HCT116 (cell line): ENCODE measurements at regions not wholly inside any gene's neighbourhood (a gene's known extent, or its start where the extent isn't known, plus 50 kb on each side); places are given as distances from the start of the nearest gene placed in this dataset.

ENCODE experiments used
- ATAC-seq: fragments of 200-7000 bp; cut with Tn5 transposase; 2 replicates; pipeline ENCODE4 v1.9.1; 2020; ENCODE audit warnings: mild to moderate bottlenecking, moderate library complexity
- BruUV-seq: library from RNA; stranded (reverse); fragments of 400-500 nt; replicated peaks from 2 replicates; lab custom pipeline; 2021; lab: Mats Ljungman, UMichigan
- CTCF ChIA-PET: fragments of 300-600 bp; sonication (Branson Sonifier 250); formaldehyde crosslinking; loops from one replicate; lab custom pipeline; 2021; ENCODE audit warnings: antibody characterized with exemption; lab: Charles Lee
- POLR2A ChIA-PET: fragments of 300-600, 350-600 bp; sonication (Branson Sonifier 250); formaldehyde crosslinking; loops from one replicate; lab custom pipeline; 2021; ENCODE audit warnings: antibody characterized with exemption; lab: Charles Lee
- RAD21 ChIA-PET, 2 experiments: fragments of 300-600 bp; sonication (Branson Sonifier 250); formaldehyde crosslinking; loops; one replicate each; lab custom pipeline; 2023; ENCODE audit warnings: low total read pairs in 2 of 2; ENCODE audit not compliant: uncharacterized antibody in 2 of 2, unreplicated experiment in 2 of 2, low non-redundant PET in 1 of 2; lab: Charles Lee
- DNase-seq: peaks from one replicate; pipeline ENCODE4 v3.0.0-alpha.2; 2010; ENCODE audit warnings: low read depth, low spot score
- H2AFZ ChIP-seq: fragments of 200-600 bp; shearing (Covaris generic), sonication (generic); 2 replicates; pipeline ENCODE4 v1.6.1; 2017; ENCODE audit warnings: low read depth, mixed run types, mixed read lengths, antibody characterized with exemption, low read length; ENCODE audit not compliant: poor library complexity, severe bottlenecking
- H3K27ac ChIP-seq: 2 replicates; pipeline ENCODE4 v1.5.1; 2012; ENCODE audit warnings: low read depth, low read length
- H3K27me3 ChIP-seq: fragments of 200-600 bp; sonication (generic); 2 replicates; pipeline ENCODE4 v1.6.1; 2016; ENCODE audit warnings: mixed run types, low read length, mixed read lengths; ENCODE audit not compliant: insufficient read depth
- H3K36me3 ChIP-seq, 2 experiments: fragments of 200-500 bp in 1 of 2; fragments of 200-600 bp in 1 of 2; sonication (Bioruptor generic) in 1 of 2; sonication (generic) in 1 of 2; 2 replicates each; pipeline versions ENCODE4 v1.5.1 to v1.6.1; 2014 to 2016; ENCODE audit warnings: low read length in 2 of 2, inconsistent platforms in 1 of 2, mixed read lengths in 1 of 2, mixed run types in 1 of 2; ENCODE audit not compliant: insufficient read depth in 2 of 2, control insufficient read depth in 1 of 2
- H3K4me1 ChIP-seq, 2 experiments: fragments of 200-600 bp in 1 of 2; sonication (generic) in 1 of 2; 2 replicates each; pipeline versions ENCODE4 v1.5.1 to v1.6.1; 2012 to 2017; ENCODE audit warnings: low read length in 2 of 2, inconsistent platforms in 1 of 2, mild to moderate bottlenecking in 1 of 2, mixed read lengths in 1 of 2, mixed run types in 1 of 2, moderate library complexity in 1 of 2; ENCODE audit not compliant: insufficient read depth in 2 of 2, control insufficient read depth in 1 of 2
- H3K4me2 ChIP-seq: fragments of 200-600 bp; sonication (generic); 2 replicates; pipeline ENCODE4 v1.6.1; 2017; ENCODE audit warnings: mixed run types, low read length, mixed read lengths
- H3K4me3 ChIP-seq, 2 experiments: fragments of 200-600 bp in 1 of 2; sonication (generic) in 1 of 2; replicated peaks in 1 of 2; 2 replicates each; pipeline ENCODE4 v1.5.1; 2011 to 2016; ENCODE audit warnings: low read length in 2 of 2, control low read depth in 1 of 2, low read depth in 1 of 2, mild to moderate bottlenecking in 1 of 2, mixed read lengths in 1 of 2, mixed run types in 1 of 2
- H3K79me2 ChIP-seq: fragments of 200-600 bp; sonication (generic); 2 replicates; pipeline ENCODE4 v1.6.1; 2017; ENCODE audit warnings: mild to moderate bottlenecking, mixed run types, low read length, moderate library complexity, mixed read lengths; ENCODE audit not compliant: insufficient read depth
- H3K9ac ChIP-seq: fragments of 200-600 bp; sonication (generic); 2 replicates; pipeline ENCODE4 v1.6.1; 2016; ENCODE audit warnings: low read length, mixed read lengths
- H3K9me2 ChIP-seq: fragments of 200-600 bp; sonication (generic), shearing (Covaris generic); 2 replicates; pipeline ENCODE4 v1.6.1; 2017; ENCODE audit warnings: mixed run types, mild to moderate bottlenecking, moderate library complexity; ENCODE audit not compliant: insufficient read depth
- H3K9me3 ChIP-seq, 2 experiments: fragments of 200-500 bp in 1 of 2; fragments of 200-600 bp in 1 of 2; sonication (Bioruptor generic) in 1 of 2; sonication (generic) in 1 of 2; 2 replicates each; pipeline ENCODE4 v1.6.1; 2014 to 2017; ENCODE audit warnings: low read length in 2 of 2, mixed read lengths in 2 of 2, inconsistent platforms in 1 of 2, low read depth in 1 of 2, mild to moderate bottlenecking in 1 of 2, mixed run types in 1 of 2, moderate library complexity in 1 of 2; ENCODE audit not compliant: control insufficient read depth in 1 of 2, insufficient read depth in 1 of 2
- H4K20me1 ChIP-seq: fragments of 200-600 bp; sonication (generic), shearing (Covaris generic); 2 replicates; pipeline ENCODE4 v1.6.1; 2017; ENCODE audit warnings: mixed run types, mild to moderate bottlenecking, moderate library complexity; ENCODE audit not compliant: insufficient read depth
- CBX3 ChIP-seq: IDR thresholded peaks from 2 replicates; pipeline ENCODE4 v1.6.1; 2012; ENCODE audit warnings: low read depth
- ELF1 ChIP-seq: IDR thresholded peaks from 2 replicates; pipeline ENCODE4 v1.6.1; 2012; ENCODE audit warnings: low read depth, borderline replicate concordance
- EZH2 ChIP-seq: fragments of 200-600 bp; sonication (generic); IDR thresholded peaks from 2 replicates; pipeline ENCODE4 v1.6.1; 2017; ENCODE audit warnings: antibody characterized with exemption, mixed run types
- POLR2AphosphoS5 ChIP-seq: IDR thresholded peaks from 2 replicates; pipeline ENCODE4 v1.6.1; 2011; ENCODE audit warnings: mild to moderate bottlenecking, low read depth, low read length, moderate library complexity
- SIN3A ChIP-seq: IDR thresholded peaks from 2 replicates; pipeline ENCODE4 v1.6.1; 2012; ENCODE audit warnings: low read depth
- SRF ChIP-seq: IDR thresholded peaks from 2 replicates; pipeline ENCODE4 v1.6.1; 2012; ENCODE audit warnings: low read depth
- YY1 ChIP-seq: IDR thresholded peaks from 2 replicates; pipeline ENCODE4 v1.6.1; 2011; ENCODE audit warnings: low read length, low read depth, moderate library complexity, mild to moderate bottlenecking; ENCODE audit not compliant: insufficient replicate concordance; ENCODE audit errors: extremely low read depth
- intact Hi-C: fragments of 100-400 bp; cut with micrococcal nuclease; formaldehyde crosslinking; loops from 2 replicates; pipeline ENCODE4 v1.10.0; 2022
- TF ChIP-seq, protein P1 (sequence below): IDR thresholded peaks from 2 replicates; pipeline ENCODE4 v1.6.1; 2012; ENCODE audit warnings: low read depth
- TF ChIP-seq, protein P2 (sequence below): IDR thresholded peaks from 2 replicates; pipeline ENCODE4 v1.6.1; 2012
- TF ChIP-seq, protein P3 (sequence below): IDR thresholded peaks from 2 replicates; pipeline ENCODE4 v1.6.1; 2012

DNA sequence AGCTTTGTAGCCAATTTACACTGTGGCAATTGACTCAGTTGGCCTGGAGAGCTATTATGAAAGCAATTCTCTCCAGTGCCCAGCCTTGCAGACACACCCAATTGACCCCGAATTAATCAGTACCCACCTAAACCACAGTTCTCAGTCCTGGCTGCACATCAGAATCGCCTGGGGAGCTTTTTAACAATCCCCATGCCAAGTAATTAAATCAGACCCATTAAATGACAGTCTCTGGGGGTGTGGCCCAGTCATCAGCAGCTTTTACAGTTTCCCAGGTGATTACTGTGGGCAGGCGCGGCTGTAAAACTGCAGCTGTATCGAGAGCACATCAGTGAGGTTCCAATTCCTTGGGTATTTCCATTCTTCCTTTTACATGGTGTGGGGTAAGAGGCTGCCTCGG is 460.9 kb upstream of the FAT1 start:
- ChIA-PET RAD21 (no interaction called here), CTCF (interaction anchor here (1.2 kb wide), 1 partner anchor 9 kb away, joined by 4 read pairs; no protein-coding TSS in a partner anchor), POLR2A (no interaction called here)
- DNase-seq: no peak
- ATAC-seq: no peak
- Histone ChIP-seq H3K9ac (no peak overlapping the region), H3K36me3 (no peaks in the 10 kb centered on the region), H2AFZ (no peak overlapping the region), H3K27me3 (no peaks in the 10 kb centered on the region), H4K20me1 (no peaks in the 10 kb centered on the region), H3K79me2 (no peaks in the 10 kb centered on the region), H3K4me3 (no peak overlapping the region), H3K4me1 (no peaks in the 10 kb centered on the region), H3K9me3 (no peaks in the 10 kb centered on the region), H3K4me2 (no peak overlapping the region), H3K27ac (no peak overlapping the region), H3K9me2 (no peaks in the 10 kb centered on the region)
- BruUV-seq: no TSS peak
- intact Hi-C loops: no loop called here
- TF ChIP-seq, protein P1, sequence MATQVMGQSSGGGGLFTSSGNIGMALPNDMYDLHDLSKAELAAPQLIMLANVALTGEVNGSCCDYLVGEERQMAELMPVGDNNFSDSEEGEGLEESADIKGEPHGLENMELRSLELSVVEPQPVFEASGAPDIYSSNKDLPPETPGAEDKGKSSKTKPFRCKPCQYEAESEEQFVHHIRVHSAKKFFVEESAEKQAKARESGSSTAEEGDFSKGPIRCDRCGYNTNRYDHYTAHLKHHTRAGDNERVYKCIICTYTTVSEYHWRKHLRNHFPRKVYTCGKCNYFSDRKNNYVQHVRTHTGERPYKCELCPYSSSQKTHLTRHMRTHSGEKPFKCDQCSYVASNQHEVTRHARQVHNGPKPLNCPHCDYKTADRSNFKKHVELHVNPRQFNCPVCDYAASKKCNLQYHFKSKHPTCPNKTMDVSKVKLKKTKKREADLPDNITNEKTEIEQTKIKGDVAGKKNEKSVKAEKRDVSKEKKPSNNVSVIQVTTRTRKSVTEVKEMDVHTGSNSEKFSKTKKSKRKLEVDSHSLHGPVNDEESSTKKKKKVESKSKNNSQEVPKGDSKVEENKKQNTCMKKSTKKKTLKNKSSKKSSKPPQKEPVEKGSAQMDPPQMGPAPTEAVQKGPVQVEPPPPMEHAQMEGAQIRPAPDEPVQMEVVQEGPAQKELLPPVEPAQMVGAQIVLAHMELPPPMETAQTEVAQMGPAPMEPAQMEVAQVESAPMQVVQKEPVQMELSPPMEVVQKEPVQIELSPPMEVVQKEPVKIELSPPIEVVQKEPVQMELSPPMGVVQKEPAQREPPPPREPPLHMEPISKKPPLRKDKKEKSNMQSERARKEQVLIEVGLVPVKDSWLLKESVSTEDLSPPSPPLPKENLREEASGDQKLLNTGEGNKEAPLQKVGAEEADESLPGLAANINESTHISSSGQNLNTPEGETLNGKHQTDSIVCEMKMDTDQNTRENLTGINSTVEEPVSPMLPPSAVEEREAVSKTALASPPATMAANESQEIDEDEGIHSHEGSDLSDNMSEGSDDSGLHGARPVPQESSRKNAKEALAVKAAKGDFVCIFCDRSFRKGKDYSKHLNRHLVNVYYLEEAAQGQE: no peak
- TF ChIP-seq POLR2AphosphoS5 (no peak), SIN3A (no peak)
- TF ChIP-seq, protein P2, sequence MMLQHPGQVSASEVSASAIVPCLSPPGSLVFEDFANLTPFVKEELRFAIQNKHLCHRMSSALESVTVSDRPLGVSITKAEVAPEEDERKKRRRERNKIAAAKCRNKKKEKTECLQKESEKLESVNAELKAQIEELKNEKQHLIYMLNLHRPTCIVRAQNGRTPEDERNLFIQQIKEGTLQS: no peak

DNA sequence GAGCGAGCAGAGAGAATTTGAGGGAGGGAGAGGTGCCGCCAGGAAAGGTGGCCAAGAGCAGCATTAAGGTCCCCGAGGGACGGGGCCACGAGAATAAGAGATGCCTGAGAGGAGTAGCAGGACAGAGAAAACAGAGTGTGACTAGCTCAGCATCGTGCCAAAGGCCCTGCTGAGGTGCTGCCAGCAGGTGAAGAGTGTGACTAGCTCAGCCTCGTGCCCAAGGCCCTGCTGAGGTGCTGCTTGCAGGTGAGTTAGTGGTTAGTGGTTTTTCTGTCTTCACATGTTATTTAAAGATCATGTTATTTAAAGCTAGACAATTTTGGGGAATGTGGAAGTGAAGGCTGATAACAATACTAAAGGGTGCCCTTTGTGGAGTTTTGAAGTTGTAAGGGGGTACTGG is 464.5 kb upstream of the FAT1 start:
- no peak overlapping the region for H2AFZ ChIP-seq
- ChIA-PET RAD21 (no interaction called here), POLR2A (no interaction called here), CTCF (no interaction called here)
- H3K4me1 ChIP-seq: no peaks in the 10 kb centered on the region
- BruUV-seq: no TSS peak
- H3K9me2 ChIP-seq: no peaks in the 10 kb centered on the region
- H3K4me3 ChIP-seq: no peak overlapping the region
- no peak overlapping the region for H3K9ac ChIP-seq
- H4K20me1 ChIP-seq: no peaks in the 10 kb centered on the region
- intact Hi-C loops: no loop called here
- no peaks in the 10 kb centered on the region for H3K79me2 ChIP-seq
- H3K27me3 ChIP-seq: no peaks in the 10 kb centered on the region
- H3K27ac ChIP-seq: no peak overlapping the region
- no peaks in the 10 kb centered on the region for H3K9me3 ChIP-seq
- no peaks in the 10 kb centered on the region for H3K36me3 ChIP-seq
- TF ChIP-seq CBX3 (no peak), SRF (no peak), ELF1 (no peak), EZH2 (no peak), YY1 (no peak)
- TF ChIP-seq, protein P3, sequence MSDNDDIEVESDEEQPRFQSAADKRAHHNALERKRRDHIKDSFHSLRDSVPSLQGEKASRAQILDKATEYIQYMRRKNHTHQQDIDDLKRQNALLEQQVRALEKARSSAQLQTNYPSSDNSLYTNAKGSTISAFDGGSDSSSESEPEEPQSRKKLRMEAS: no peak
- ATAC-seq (no peak), DNase-seq (no peak)
- H3K4me2 ChIP-seq: no peak overlapping the region
